Nephron (organoid): ENCODE measurements at regions not wholly inside any gene's neighbourhood (a gene's known extent, or its start where the extent isn't known, plus 50 kb on each side); places are given as distances from the start of the nearest gene placed in this dataset.

Source experiments
- H3K27ac Mint-ChIP-seq, 3 experiments: 2 replicates each; pipeline ENCODE4 v1.8.0; 2020; ENCODE audit warnings: mixed read lengths in 3 of 3, mild to moderate bottlenecking in 2 of 3, moderate library complexity in 1 of 3
- H3K27me3 Mint-ChIP-seq: 2 replicates; pipeline ENCODE4 v1.8.0; 2021; ENCODE audit warnings: low read depth, mild to moderate bottlenecking, moderate library complexity, mixed read lengths
- H3K36me3 Mint-ChIP-seq: 2 replicates; pipeline ENCODE4 v1.8.0; 2020; ENCODE audit warnings: low read depth, mixed read lengths
- H3K4me1 Mint-ChIP-seq: 2 replicates; pipeline ENCODE4 v1.8.0; 2020; ENCODE audit warnings: mixed read lengths
- H3K4me3 Mint-ChIP-seq, 3 experiments: 2 replicates each; pipeline ENCODE4 v1.8.0; 2020; ENCODE audit warnings: mild to moderate bottlenecking in 3 of 3, mixed read lengths in 3 of 3, moderate library complexity in 2 of 3
- H3K9me3 Mint-ChIP-seq: 2 replicates; pipeline ENCODE4 v1.8.0; 2020; ENCODE audit warnings: mixed read lengths
- CTCF ChIP-seq, 3 experiments: fragments of 200-600 bp; sonication (generic); IDR thresholded peaks; one replicate each; pipeline ENCODE4 v1.5.0; 2021; ENCODE audit warnings: antibody characterized with exemption in 3 of 3; ENCODE audit not compliant: unreplicated experiment in 3 of 3

GRCh38 chr3:174532776-174533175 is 326.4 kb upstream of the NAALADL2 start:
- no peak overlapping the region for H3K4me3 Mint-ChIP-seq
- H3K27ac Mint-ChIP-seq = no peak overlapping the region

GRCh38 chr3:174533286-174533685 is 325.8 kb upstream of the NAALADL2 start:
- Mint-ChIP-seq H3K27me3 (peaks cover 5% of the 10 kb centered on the region), H3K36me3 (no peaks in the 10 kb centered on the region), H3K4me3 (no peak overlapping the region), H3K9me3 (no peaks in the 10 kb centered on the region), H3K27ac (no peak overlapping the region), H3K4me1 (peaks cover 11% of the 10 kb centered on the region)
- no peak for TF ChIP-seq CTCF (IDR thresholded peaks at IDR 0.05; ENCODE audit: unreplicated experiment in 3 of 3)

More at GRCh38 chr3:174532776-174533175, 326.4 kb upstream of the NAALADL2 start:
- Mint-ChIP-seq H3K9me3 (no peaks in the 10 kb centered on the region), H3K4me1 (peaks cover 6% of the 10 kb centered on the region), H3K27me3 (peaks cover 5% of the 10 kb centered on the region), H3K36me3 (no peaks in the 10 kb centered on the region)
- TF ChIP-seq CTCF (IDR thresholded peaks at IDR 0.05; ENCODE audit: unreplicated experiment in 3 of 3) = no peak

GRCh38 chr3:174536319-174536718 is 322.8 kb upstream of the NAALADL2 start:
- Mint-ChIP-seq H3K36me3 (no peaks in the 10 kb centered on the region), H3K27me3 (no peaks in the 10 kb centered on the region), H3K27ac (no peak overlapping the region), H3K4me3 (no peak overlapping the region), H3K4me1 (peaks cover 17% of the 10 kb centered on the region), H3K9me3 (no peaks in the 10 kb centered on the region)
- no peak for TF ChIP-seq CTCF (IDR thresholded peaks at IDR 0.05; ENCODE audit: unreplicated experiment in 3 of 3)

GRCh38 chr3:174538151-174538550 is 321.0 kb upstream of the NAALADL2 start:
- H3K9me3 Mint-ChIP-seq = no peaks in the 10 kb centered on the region
- H3K27me3 Mint-ChIP-seq = no peaks in the 10 kb centered on the region
- no peak for TF ChIP-seq CTCF (IDR thresholded peaks at IDR 0.05; ENCODE audit: unreplicated experiment in 3 of 3)
- no peak overlapping the region for H3K4me3 Mint-ChIP-seq
- H3K4me1 Mint-ChIP-seq = peaks cover 17% of the 10 kb centered on the region
- no peaks in the 10 kb centered on the region for H3K36me3 Mint-ChIP-seq
- peak overlapping the region in 1 of 3 experiments; percentile 50 for H3K27ac Mint-ChIP-seq

- peaks cover 17% of the 10 kb centered on the region for H3K4me1 Mint-ChIP-seq
- H3K27me3 Mint-ChIP-seq = no peaks in the 10 kb centered on the region
- no peak overlapping the region for H3K4me3 Mint-ChIP-seq
- TF ChIP-seq CTCF (IDR thresholded peaks at IDR 0.05; ENCODE audit: unreplicated experiment in 3 of 3) = no peak
- no peaks in the 10 kb centered on the region for H3K9me3 Mint-ChIP-seq
- peak overlapping the region in 2 of 3 experiments; percentile 9 to 21 for H3K27ac Mint-ChIP-seq
- H3K36me3 Mint-ChIP-seq = no peaks in the 10 kb centered on the region
These were observed 318.8 kb upstream of the NAALADL2 start for GRCh38 chr3:174540116-174540908.
